ENCODE measurements at regions not wholly inside any gene's neighbourhood (a gene's known extent, or its start where the extent isn't known, plus 50 kb on each side); places are given as distances from the start of the nearest gene placed in this dataset.

DNA sequence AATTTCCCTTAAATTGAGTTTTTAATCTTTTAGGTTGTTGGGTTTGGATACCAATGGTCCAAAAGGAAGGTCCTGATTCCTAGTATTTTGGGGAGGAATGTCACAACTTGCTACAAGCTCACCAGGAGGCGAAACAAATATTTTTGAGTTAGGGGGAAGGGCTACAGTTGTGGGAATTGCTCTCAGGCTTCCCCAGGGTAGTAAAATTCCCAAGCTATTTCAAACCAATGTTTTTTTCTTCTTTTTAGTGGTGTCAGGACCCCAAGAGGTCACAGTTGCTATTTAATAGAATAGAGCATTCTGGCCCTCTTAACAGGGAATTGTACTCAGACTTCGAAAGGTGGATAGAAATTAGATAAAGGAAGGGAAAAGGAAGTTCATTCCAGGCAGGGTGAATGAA, 68.5 kb upstream of the ST3GAL5 start:
- no peak for DNase-seq (ENCODE audit: low read depth in 6 of 9, low spot score in 9 of 9)
- no peaks in the 10 kb centered on the region for H3K27me3 ChIP-seq (ENCODE audit: control insufficient read depth in 2 of 2, insufficient read depth in 1 of 2, low read length in 1 of 2)
- WGBS: 98% methylated on average over 2 of the region's 2 CpGs
- peaks cover 0 to 10% of the 10 kb centered on the region in 2 donors for H3K4me1 ChIP-seq (ENCODE audit: control insufficient read depth in 2 of 2, insufficient read depth in 2 of 2, low read length in 2 of 2)
- H3K4me3 ChIP-seq (ENCODE audit: low read length in 2 of 2): no peak overlapping the region
- H3K36me3 ChIP-seq (ENCODE audit: control insufficient read depth in 2 of 2, insufficient read depth in 2 of 2, low read length in 1 of 2): no peaks in the 10 kb centered on the region
- no peak overlapping the region for H3K27ac ChIP-seq (ENCODE audit: low read depth in 1 of 2, low read length in 1 of 2)
- peaks cover 1 to 19% of the 10 kb centered on the region in 2 donors for H3K9me3 ChIP-seq (ENCODE audit: control insufficient read depth in 2 of 2, insufficient read depth in 1 of 2, low read length in 1 of 2)

DNA sequence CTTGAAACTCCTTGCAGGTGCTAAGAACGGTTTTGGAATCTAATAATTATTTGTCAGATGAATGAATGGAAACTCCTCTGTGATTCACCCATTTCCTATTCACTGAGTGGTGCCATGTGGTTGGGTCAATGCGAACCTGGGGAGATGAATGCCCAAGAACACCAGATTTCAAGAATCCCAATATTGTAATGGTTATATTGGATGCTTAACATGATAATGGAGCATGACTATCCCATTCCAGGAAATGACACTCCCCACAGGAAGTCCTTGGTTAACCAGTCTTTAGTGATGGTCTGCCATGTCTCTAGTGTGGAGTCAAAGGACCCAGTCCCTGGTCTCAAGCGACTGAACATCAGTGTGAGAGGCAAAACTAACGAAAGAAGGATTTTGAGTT, 67.9 kb upstream of the ST3GAL5 start:
- H3K4me1 ChIP-seq (ENCODE audit: control insufficient read depth in 2 of 2, insufficient read depth in 2 of 2, low read length in 2 of 2): peaks cover 0 to 10% of the 10 kb centered on the region in 2 donors
- H3K9me3 ChIP-seq (ENCODE audit: control insufficient read depth in 2 of 2, insufficient read depth in 1 of 2, low read length in 1 of 2): peaks cover 1 to 15% of the 10 kb centered on the region in 2 donors
- 94% methylated on average over 4 of the region's 4 CpGs for WGBS
- H3K36me3 ChIP-seq (ENCODE audit: control insufficient read depth in 2 of 2, insufficient read depth in 2 of 2, low read length in 1 of 2): no peaks in the 10 kb centered on the region
- no peak overlapping the region for H3K4me3 ChIP-seq (ENCODE audit: low read length in 2 of 2)
- no peak overlapping the region for H3K27ac ChIP-seq (ENCODE audit: low read depth in 1 of 2, low read length in 1 of 2)
- no peak for DNase-seq (ENCODE audit: low read depth in 6 of 9, low spot score in 9 of 9)
- no peaks in the 10 kb centered on the region for H3K27me3 ChIP-seq (ENCODE audit: control insufficient read depth in 2 of 2, insufficient read depth in 1 of 2, low read length in 1 of 2)

DNA sequence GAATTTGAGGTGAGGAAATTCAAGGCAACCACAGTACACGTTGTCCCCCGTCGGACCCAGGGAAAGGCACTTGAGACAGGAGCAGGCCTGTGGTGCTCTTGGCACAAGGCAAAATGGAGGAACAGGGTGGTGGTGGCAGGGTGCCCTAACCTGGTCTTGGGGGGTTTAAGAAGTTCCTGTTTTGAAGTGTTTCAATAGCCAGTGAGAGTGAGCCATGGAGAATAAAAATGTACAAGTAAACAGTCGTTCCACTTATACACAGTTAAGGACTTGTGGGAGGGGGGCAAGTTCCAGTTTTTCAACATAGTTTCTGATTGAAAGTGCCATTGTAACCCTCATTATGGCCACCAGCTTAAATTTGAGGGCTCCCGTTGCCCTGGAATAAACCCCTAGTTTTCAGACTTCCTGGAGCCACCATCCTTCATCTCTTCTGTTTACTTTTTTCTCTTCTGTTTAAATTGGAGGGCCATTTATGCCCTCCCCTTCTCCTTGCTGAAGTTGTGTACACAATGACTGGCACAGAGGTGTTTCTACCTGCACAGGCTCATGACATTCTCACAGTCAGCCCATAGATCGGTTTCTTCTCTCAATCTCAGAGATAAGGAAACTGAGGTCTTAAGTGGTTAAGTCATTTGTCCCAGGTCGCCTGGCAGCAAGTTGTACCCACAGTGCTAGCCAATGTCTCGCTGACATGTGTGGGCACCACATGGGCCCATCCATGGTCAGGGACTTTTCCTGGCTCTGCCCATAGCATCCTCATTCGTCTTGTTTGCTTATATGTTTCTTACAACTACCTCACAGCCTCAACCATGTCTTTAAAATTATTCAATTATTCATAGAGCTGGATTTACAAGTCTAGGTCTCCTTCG, 66.0 kb upstream of the ST3GAL5 start:
- 96% methylated on average over 10 of the region's 10 CpGs for WGBS
- Histone ChIP-seq H3K4me3 (ENCODE audit: low read length in 2 of 2) (no peak overlapping the region), H3K4me1 (ENCODE audit: control insufficient read depth in 2 of 2, insufficient read depth in 2 of 2, low read length in 2 of 2) (peaks cover 0 to 13% of the 10 kb centered on the region in 2 donors), H3K9me3 (ENCODE audit: control insufficient read depth in 2 of 2, insufficient read depth in 1 of 2, low read length in 1 of 2) (no peaks in the 10 kb centered on the region), H3K36me3 (ENCODE audit: control insufficient read depth in 2 of 2, insufficient read depth in 2 of 2, low read length in 1 of 2) (no peaks in the 10 kb centered on the region), H3K27ac (ENCODE audit: low read depth in 1 of 2, low read length in 1 of 2) (no peak overlapping the region), H3K27me3 (ENCODE audit: control insufficient read depth in 2 of 2, insufficient read depth in 1 of 2, low read length in 1 of 2) (no peaks in the 10 kb centered on the region)
- DNase-seq (ENCODE audit: low read depth in 6 of 9, low spot score in 9 of 9): no peak

DNA sequence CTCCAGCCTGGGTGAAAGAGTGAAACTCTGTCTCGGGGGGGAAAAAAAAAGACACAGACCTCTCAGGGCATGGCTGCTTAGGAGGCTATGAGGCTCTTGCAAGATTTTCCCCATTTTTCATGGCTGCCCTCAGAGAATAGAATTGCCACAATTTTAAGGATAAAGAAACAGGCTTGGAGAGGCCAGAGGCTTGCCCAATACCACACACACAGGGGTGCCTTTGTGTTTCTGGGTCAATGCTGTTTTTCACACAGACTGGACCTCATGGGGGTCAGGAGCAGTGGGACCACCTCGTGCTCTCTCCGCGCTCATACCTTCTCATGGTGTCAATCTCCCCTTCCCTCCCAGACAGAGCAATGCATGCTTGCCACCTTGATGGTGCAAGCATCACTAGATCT, 65.4 kb upstream of the ST3GAL5 start:
- Histone ChIP-seq H3K9me3 (ENCODE audit: control insufficient read depth in 2 of 2, insufficient read depth in 1 of 2, low read length in 1 of 2) (no peaks in the 10 kb centered on the region), H3K27ac (ENCODE audit: low read depth in 1 of 2, low read length in 1 of 2) (no peak overlapping the region), H3K27me3 (ENCODE audit: control insufficient read depth in 2 of 2, insufficient read depth in 1 of 2, low read length in 1 of 2) (no peaks in the 10 kb centered on the region), H3K36me3 (ENCODE audit: control insufficient read depth in 2 of 2, insufficient read depth in 2 of 2, low read length in 1 of 2) (no peaks in the 10 kb centered on the region), H3K4me1 (ENCODE audit: control insufficient read depth in 2 of 2, insufficient read depth in 2 of 2, low read length in 2 of 2) (peaks cover 0 to 13% of the 10 kb centered on the region in 2 donors), H3K4me3 (ENCODE audit: low read length in 2 of 2) (no peak overlapping the region)
- 96% methylated on average over 4 of the region's 4 CpGs for WGBS
- no peak for DNase-seq (ENCODE audit: low read depth in 6 of 9, low spot score in 9 of 9)

DNA sequence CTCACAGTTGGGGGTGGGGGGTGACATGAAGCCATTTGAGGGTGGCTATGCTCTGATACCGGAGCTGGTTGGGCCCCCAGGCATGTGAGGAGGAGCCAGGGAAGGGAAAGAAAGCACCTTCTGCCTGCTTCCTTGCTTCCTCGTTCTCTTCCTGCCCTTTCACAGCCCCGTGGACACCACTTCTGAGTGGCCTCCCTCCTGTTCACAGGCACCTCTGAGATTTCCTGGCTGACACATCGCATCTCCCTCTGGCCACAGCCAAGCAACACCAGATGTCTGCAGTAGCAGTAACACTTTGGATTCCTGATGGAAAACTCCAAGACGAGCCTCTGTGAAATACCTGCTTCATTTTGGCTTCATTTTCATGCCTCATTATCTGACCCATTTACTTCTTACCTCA, 64.7 kb upstream of the ST3GAL5 start:
- WGBS: 89% methylated on average over 5 of the region's 5 CpGs
- no peak for DNase-seq (ENCODE audit: low read depth in 6 of 9, low spot score in 9 of 9)
- Histone ChIP-seq H3K27ac (ENCODE audit: low read depth in 1 of 2, low read length in 1 of 2) (no peak overlapping the region), H3K4me3 (ENCODE audit: low read length in 2 of 2) (no peak overlapping the region), H3K36me3 (ENCODE audit: control insufficient read depth in 2 of 2, insufficient read depth in 2 of 2, low read length in 1 of 2) (no peaks in the 10 kb centered on the region), H3K9me3 (ENCODE audit: control insufficient read depth in 2 of 2, insufficient read depth in 1 of 2, low read length in 1 of 2) (no peaks in the 10 kb centered on the region), H3K27me3 (ENCODE audit: control insufficient read depth in 2 of 2, insufficient read depth in 1 of 2, low read length in 1 of 2) (no peaks in the 10 kb centered on the region), H3K4me1 (ENCODE audit: control insufficient read depth in 2 of 2, insufficient read depth in 2 of 2, low read length in 2 of 2) (peaks cover 0 to 13% of the 10 kb centered on the region in 2 donors)

DNA sequence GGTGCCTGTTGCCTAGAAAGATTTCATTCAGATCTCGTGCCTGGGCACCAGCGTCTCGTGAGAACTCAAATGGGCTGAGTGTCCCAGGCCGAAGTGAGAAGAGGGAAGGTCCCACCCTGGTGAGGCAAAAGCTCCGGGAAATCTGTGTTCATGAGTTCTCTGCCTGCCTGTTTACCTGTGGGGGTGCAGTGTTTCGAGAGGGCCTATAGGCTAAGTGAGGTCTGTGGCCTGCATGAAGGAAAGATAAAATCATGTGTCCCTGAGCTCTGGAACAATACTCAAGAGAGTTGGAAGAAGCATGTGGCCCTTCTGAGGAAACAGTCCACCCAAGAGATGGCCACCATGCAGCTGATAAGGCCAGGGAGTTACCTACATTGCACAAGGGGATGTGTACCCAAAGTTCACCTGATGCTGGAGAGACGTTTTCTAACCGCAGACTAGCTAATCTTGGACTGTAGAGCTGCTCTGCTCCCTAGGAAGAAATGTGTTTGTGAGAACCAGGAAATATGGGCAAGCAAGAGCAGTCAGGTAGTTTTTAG, 63.5 kb upstream of the ST3GAL5 start:
- WGBS: 90% methylated on average over 8 of the region's 8 CpGs
- H3K27me3 ChIP-seq (ENCODE audit: control insufficient read depth in 2 of 2, insufficient read depth in 1 of 2, low read length in 1 of 2): no peaks in the 10 kb centered on the region
- H3K36me3 ChIP-seq (ENCODE audit: control insufficient read depth in 2 of 2, insufficient read depth in 2 of 2, low read length in 1 of 2): no peaks in the 10 kb centered on the region
- peak in 1 of 9 donors; percentile 7 for DNase-seq (ENCODE audit: low read depth in 6 of 9, low spot score in 9 of 9)
- H3K9me3 ChIP-seq (ENCODE audit: control insufficient read depth in 2 of 2, insufficient read depth in 1 of 2, low read length in 1 of 2): no peaks in the 10 kb centered on the region
- H3K4me3 ChIP-seq (ENCODE audit: low read length in 2 of 2): no peak overlapping the region
- H3K27ac ChIP-seq (ENCODE audit: low read depth in 1 of 2, low read length in 1 of 2): no peak overlapping the region
- peaks cover 0 to 13% of the 10 kb centered on the region in 2 donors for H3K4me1 ChIP-seq (ENCODE audit: control insufficient read depth in 2 of 2, insufficient read depth in 2 of 2, low read length in 2 of 2)

DNA sequence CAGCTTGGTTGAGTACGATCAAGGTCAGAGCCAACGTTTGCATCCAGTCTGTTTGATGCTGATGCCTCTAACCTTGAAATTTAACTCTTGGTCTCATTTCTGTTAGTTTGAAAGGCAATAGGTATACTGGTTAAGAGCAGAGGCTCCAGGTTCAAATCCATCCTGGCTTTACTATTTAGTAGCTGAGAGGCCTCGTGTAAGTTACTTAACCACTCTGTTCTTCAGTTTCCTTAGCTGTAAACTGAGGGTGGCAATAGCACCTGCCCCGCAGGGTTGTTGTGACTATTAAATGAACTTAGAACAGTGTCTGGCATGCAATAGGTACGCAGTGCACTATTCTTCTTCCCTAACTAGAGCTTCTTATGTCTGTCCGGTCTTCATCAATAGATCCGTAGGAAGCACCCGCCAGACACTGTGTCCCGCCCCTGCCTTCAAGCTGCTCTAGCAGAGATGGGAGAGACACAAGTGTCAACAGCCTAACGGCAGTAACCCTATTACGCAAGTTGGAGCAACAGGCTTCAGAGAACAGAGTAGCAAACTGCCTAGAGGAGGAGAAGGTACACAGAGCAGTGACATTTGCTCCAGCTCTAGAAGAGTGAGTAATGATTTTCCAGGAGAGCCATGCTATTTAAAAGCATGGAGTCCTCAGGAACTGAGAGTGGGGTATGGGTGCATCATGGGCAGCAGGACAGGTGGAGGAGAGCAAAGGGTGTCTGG, 62.7 kb upstream of the ST3GAL5 start:
- Histone ChIP-seq H3K4me1 (ENCODE audit: control insufficient read depth in 2 of 2, insufficient read depth in 2 of 2, low read length in 2 of 2) (peaks cover 0 to 13% of the 10 kb centered on the region in 2 donors), H3K27ac (ENCODE audit: low read depth in 1 of 2, low read length in 1 of 2) (no peak overlapping the region), H3K9me3 (ENCODE audit: control insufficient read depth in 2 of 2, insufficient read depth in 1 of 2, low read length in 1 of 2) (no peaks in the 10 kb centered on the region), H3K27me3 (ENCODE audit: control insufficient read depth in 2 of 2, insufficient read depth in 1 of 2, low read length in 1 of 2) (no peaks in the 10 kb centered on the region), H3K4me3 (ENCODE audit: low read length in 2 of 2) (no peak overlapping the region), H3K36me3 (ENCODE audit: control insufficient read depth in 2 of 2, insufficient read depth in 2 of 2, low read length in 1 of 2) (no peaks in the 10 kb centered on the region)
- DNase-seq (ENCODE audit: low read depth in 6 of 9, low spot score in 9 of 9): no peak
- 96% methylated on average over 11 of the region's 11 CpGs for WGBS

DNA sequence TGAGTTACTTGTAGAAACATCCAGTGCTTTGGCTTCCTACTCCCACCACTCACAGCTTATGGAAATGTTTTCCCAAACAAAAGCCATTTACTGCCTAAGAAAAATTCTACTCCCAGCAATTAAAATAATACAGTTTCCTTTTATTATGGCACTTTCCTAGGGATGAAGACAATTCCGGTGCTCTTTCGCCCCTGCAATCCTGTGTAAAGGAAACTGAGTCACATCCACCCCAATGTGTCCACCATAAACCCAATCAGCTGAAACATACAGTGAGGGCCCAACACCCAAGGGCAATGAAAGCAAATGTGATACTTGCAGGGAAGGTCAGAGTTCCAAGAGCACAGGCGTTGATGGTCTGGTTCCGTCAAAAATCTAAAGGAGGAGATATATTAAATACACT, 62.0 kb upstream of the ST3GAL5 start:
- 97% methylated on average over 4 of the region's 4 CpGs for WGBS
- H3K4me3 ChIP-seq (ENCODE audit: low read length in 2 of 2): no peak overlapping the region
- no peaks in the 10 kb centered on the region for H3K27me3 ChIP-seq (ENCODE audit: control insufficient read depth in 2 of 2, insufficient read depth in 1 of 2, low read length in 1 of 2)
- H3K9me3 ChIP-seq (ENCODE audit: control insufficient read depth in 2 of 2, insufficient read depth in 1 of 2, low read length in 1 of 2): no peaks in the 10 kb centered on the region
- peaks cover 0 to 13% of the 10 kb centered on the region in 2 donors for H3K4me1 ChIP-seq (ENCODE audit: control insufficient read depth in 2 of 2, insufficient read depth in 2 of 2, low read length in 2 of 2)
- no peak for DNase-seq (ENCODE audit: low read depth in 6 of 9, low spot score in 9 of 9)
- H3K27ac ChIP-seq (ENCODE audit: low read depth in 1 of 2, low read length in 1 of 2): no peak overlapping the region
- no peaks in the 10 kb centered on the region for H3K36me3 ChIP-seq (ENCODE audit: control insufficient read depth in 2 of 2, insufficient read depth in 2 of 2, low read length in 1 of 2)

DNA sequence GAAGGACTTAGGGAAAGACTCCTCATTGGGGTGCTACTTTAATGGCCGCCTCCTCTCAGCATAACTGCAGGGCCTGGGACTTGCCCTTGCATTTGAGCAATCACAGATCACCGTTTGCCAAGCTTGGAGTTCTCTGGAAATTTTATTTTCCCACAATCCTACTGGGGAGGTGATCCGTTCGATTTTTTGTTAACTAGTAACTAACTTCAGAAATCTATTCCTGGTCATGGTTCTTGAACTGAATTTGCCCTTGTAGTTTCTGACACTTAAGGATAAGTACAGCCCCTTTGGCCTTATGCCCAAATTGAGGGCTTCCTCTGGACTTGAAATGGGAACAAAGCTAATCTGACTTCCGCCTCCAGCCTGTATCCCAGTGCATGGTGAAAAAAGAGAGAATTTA, 60.5 kb upstream of the ST3GAL5 start:
- Histone ChIP-seq H3K36me3 (ENCODE audit: control insufficient read depth in 2 of 2, insufficient read depth in 2 of 2, low read length in 1 of 2) (no peaks in the 10 kb centered on the region), H3K27me3 (ENCODE audit: control insufficient read depth in 2 of 2, insufficient read depth in 1 of 2, low read length in 1 of 2) (no peaks in the 10 kb centered on the region), H3K4me1 (ENCODE audit: control insufficient read depth in 2 of 2, insufficient read depth in 2 of 2, low read length in 2 of 2) (peaks cover 0 to 13% of the 10 kb centered on the region in 2 donors), H3K27ac (ENCODE audit: low read depth in 1 of 2, low read length in 1 of 2) (no peak overlapping the region), H3K4me3 (ENCODE audit: low read length in 2 of 2) (no peak overlapping the region), H3K9me3 (ENCODE audit: control insufficient read depth in 2 of 2, insufficient read depth in 1 of 2, low read length in 1 of 2) (no peaks in the 10 kb centered on the region)
- 94% methylated on average over 5 of the region's 5 CpGs for WGBS
- DNase-seq (ENCODE audit: low read depth in 6 of 9, low spot score in 9 of 9): no peak

Measured in thymus (tissue), 11 donors.